Activated CD4-positive, alpha-beta T cell treated with anti-CD3 and anti-CD28 coated beads, Interleukin-2, amount 10 ng/mL, durations not matched to agents 24 days and 14 days (primary cell): ENCODE measurements at regions not wholly inside any gene's neighbourhood (a gene's known extent, or its start where the extent isn't known, plus 50 kb on each side); places are given as distances from the start of the nearest gene placed in this dataset.

Experiments
- DNase-seq: peaks from one replicate; pipeline ENCODE4 v3.0.0; 2022
- H3K27ac Mint-ChIP-seq: one replicate; pipeline ENCODE4 v1.8.0; 2022; ENCODE audit warnings: mild to moderate bottlenecking, mixed read lengths
- H3K27me3 Mint-ChIP-seq: one replicate; pipeline ENCODE4 v1.8.0; 2022; ENCODE audit warnings: mixed read lengths
- H3K36me3 Mint-ChIP-seq: one replicate; pipeline ENCODE4 v1.8.0; 2022; ENCODE audit warnings: low read depth, mild to moderate bottlenecking, mixed read lengths
- H3K4me1 Mint-ChIP-seq: one replicate; pipeline ENCODE4 v1.8.0; 2021; ENCODE audit warnings: mixed read lengths
- H3K4me3 Mint-ChIP-seq: one replicate; pipeline ENCODE4 v1.8.0; 2022; ENCODE audit warnings: mild to moderate bottlenecking, moderate library complexity, mixed read lengths
- H3K9me3 Mint-ChIP-seq: one replicate; pipeline ENCODE4 v1.8.0; 2021; ENCODE audit warnings: mixed read lengths
- intact Hi-C: fragments of 100-400 bp; cut with micrococcal nuclease; formaldehyde crosslinking; loops from one replicate; pipeline ENCODE4 v1.15.1; 2023

GRCh38 chr20:23152308-23152892, 66.3 kb upstream of the CD93 start:
- DNase-seq, result no peak
- no peak overlapping the region for H3K4me3 Mint-ChIP-seq
- no peaks in the 10 kb centered on the region for H3K9me3 Mint-ChIP-seq
- H3K36me3 Mint-ChIP-seq, result no peaks in the 10 kb centered on the region
- no peak overlapping the region for H3K27ac Mint-ChIP-seq
- peaks cover 2% of the 10 kb centered on the region for H3K27me3 Mint-ChIP-seq
- H3K4me1 Mint-ChIP-seq, result peaks cover 42% of the 10 kb centered on the region
- intact Hi-C loops, result no loop called here

GRCh38 chr20:23151885-23152284, 65.8 kb upstream of the CD93 start:
- peaks cover 2% of the 10 kb centered on the region for H3K27me3 Mint-ChIP-seq
- intact Hi-C loops, result no loop called here
- H3K4me1 Mint-ChIP-seq, result peaks cover 47% of the 10 kb centered on the region
- no peak overlapping the region for H3K27ac Mint-ChIP-seq
- H3K36me3 Mint-ChIP-seq, result no peaks in the 10 kb centered on the region
- no peak for DNase-seq
- H3K4me3 Mint-ChIP-seq, result no peak overlapping the region
- H3K9me3 Mint-ChIP-seq, result no peaks in the 10 kb centered on the region

- Mint-ChIP-seq H3K27ac (no peak overlapping the region), H3K4me3 (no peak overlapping the region), H3K27me3 (peaks cover 2% of the 10 kb centered on the region), H3K4me1 (peaks cover 50% of the 10 kb centered on the region), H3K36me3 (no peaks in the 10 kb centered on the region), H3K9me3 (no peaks in the 10 kb centered on the region)
- intact Hi-C loops, result no loop called here
- no peak for DNase-seq
Observed at GRCh38 chr20:23151008-23151703, 65.0 kb upstream of the CD93 start.

GRCh38 chr20:23150304-23151007, 64.3 kb upstream of the CD93 start:
- Mint-ChIP-seq H3K27ac (no peak overlapping the region), H3K4me3 (no peak overlapping the region), H3K4me1 (peaks cover 51% of the 10 kb centered on the region), H3K36me3 (no peaks in the 10 kb centered on the region), H3K9me3 (no peaks in the 10 kb centered on the region), H3K27me3 (peaks cover 2% of the 10 kb centered on the region)
- no peak for DNase-seq
- intact Hi-C loops, result no loop called here

GRCh38 chr20:23149623-23150279, 63.6 kb upstream of the CD93 start:
- intact Hi-C loops, result loop anchor here (2.0 to 10.0 kb wide), 2 partner anchors 63 to 255 kb away; partner anchors contain the start of gene CD93
- DNase-seq, result no peak
- H3K27ac Mint-ChIP-seq, result peak overlapping the region; percentile 41
- peaks cover 53% of the 10 kb centered on the region for H3K4me1 Mint-ChIP-seq
- H3K4me3 Mint-ChIP-seq, result no peak overlapping the region
- peaks cover 6% of the 10 kb centered on the region for H3K27me3 Mint-ChIP-seq
- H3K36me3 Mint-ChIP-seq, result no peaks in the 10 kb centered on the region
- H3K9me3 Mint-ChIP-seq, result no peaks in the 10 kb centered on the region

GRCh38 chr20:23148731-23149570, 62.8 kb upstream of the CD93 start:
- intact Hi-C loops, result loop anchor here (2.0 to 10.0 kb wide), 2 partner anchors 62 to 256 kb away; partner anchors contain the start of gene CD93
- H3K4me1 Mint-ChIP-seq, result peaks cover 57% of the 10 kb centered on the region
- H3K36me3 Mint-ChIP-seq, result no peaks in the 10 kb centered on the region
- DNase-seq, result no peak
- no peaks in the 10 kb centered on the region for H3K9me3 Mint-ChIP-seq
- H3K27ac Mint-ChIP-seq, result peak overlapping the region; percentile 94
- H3K27me3 Mint-ChIP-seq, result peaks cover 4% of the 10 kb centered on the region
- H3K4me3 Mint-ChIP-seq, result no peak overlapping the region

GRCh38 chr20:23147964-23148730, 62.0 kb upstream of the CD93 start:
- Mint-ChIP-seq H3K27me3 (peaks cover 4% of the 10 kb centered on the region), H3K4me1 (peaks cover 63% of the 10 kb centered on the region), H3K36me3 (no peaks in the 10 kb centered on the region), H3K27ac (peak overlapping the region; percentile 94), H3K9me3 (no peaks in the 10 kb centered on the region), H3K4me3 (peak overlapping the region; percentile 57)
- intact Hi-C loops, result loop anchor here (2.0 to 10.0 kb wide), 2 partner anchors 61 to 257 kb away; partner anchors contain the start of gene CD93
- DNase-seq, result peak; percentile 79

- intact Hi-C loops, result loop anchor here (10.0 kb wide), 1 partner anchor 257 kb away; no protein-coding TSS in a partner anchor
- Mint-ChIP-seq H3K27me3 (peaks cover 4% of the 10 kb centered on the region), H3K4me1 (peaks cover 69% of the 10 kb centered on the region), H3K4me3 (peak overlapping the region; percentile 57), H3K36me3 (no peaks in the 10 kb centered on the region), H3K9me3 (no peaks in the 10 kb centered on the region), H3K27ac (peak overlapping the region; percentile 94)
- DNase-seq, result no peak
Observed at GRCh38 chr20:23147647-23147963, 61.5 kb upstream of the CD93 start.

- no peaks in the 10 kb centered on the region for H3K9me3 Mint-ChIP-seq
- peak overlapping the region; percentile 94 for H3K27ac Mint-ChIP-seq
- intact Hi-C loops, result loop anchor here (10.0 kb wide), 1 partner anchor 258 kb away; no protein-coding TSS in a partner anchor
- H3K27me3 Mint-ChIP-seq, result peaks cover 4% of the 10 kb centered on the region
- H3K4me1 Mint-ChIP-seq, result peaks cover 70% of the 10 kb centered on the region
- H3K36me3 Mint-ChIP-seq, result no peaks in the 10 kb centered on the region
- no peak overlapping the region for H3K4me3 Mint-ChIP-seq
- DNase-seq, result no peak
Observed at GRCh38 chr20:23146857-23147637, 60.9 kb upstream of the CD93 start.

- no peak overlapping the region for H3K4me3 Mint-ChIP-seq
- H3K27ac Mint-ChIP-seq, result peak overlapping the region; percentile 43
- no peak for DNase-seq
- H3K36me3 Mint-ChIP-seq, result no peaks in the 10 kb centered on the region
- intact Hi-C loops, result loop anchor here (10.0 kb wide), 1 partner anchor 259 kb away; no protein-coding TSS in a partner anchor
- no peaks in the 10 kb centered on the region for H3K9me3 Mint-ChIP-seq
- peaks cover 4% of the 10 kb centered on the region for H3K27me3 Mint-ChIP-seq
- H3K4me1 Mint-ChIP-seq, result peaks cover 75% of the 10 kb centered on the region
Observed at GRCh38 chr20:23146181-23146580, 60.1 kb upstream of the CD93 start.

GRCh38 chr20:23145281-23145700, 59.2 kb upstream of the CD93 start:
- Mint-ChIP-seq H3K27ac (no peak overlapping the region), H3K4me1 (peaks cover 73% of the 10 kb centered on the region), H3K27me3 (peaks cover 4% of the 10 kb centered on the region), H3K36me3 (no peaks in the 10 kb centered on the region), H3K4me3 (no peak overlapping the region), H3K9me3 (no peaks in the 10 kb centered on the region)
- no peak for DNase-seq
- intact Hi-C loops, result loop anchor here (10.0 kb wide), 1 partner anchor 260 kb away; no protein-coding TSS in a partner anchor

GRCh38 chr20:23144856-23145255, 58.7 kb upstream of the CD93 start:
- intact Hi-C loops, result loop anchor here (10.0 kb wide), 1 partner anchor 260 kb away; no protein-coding TSS in a partner anchor
- Mint-ChIP-seq H3K4me1 (peaks cover 71% of the 10 kb centered on the region), H3K27ac (no peak overlapping the region)

More at GRCh38 chr20:23144856-23145255, 58.7 kb upstream of the CD93 start:
- Mint-ChIP-seq H3K4me3 (no peak overlapping the region), H3K36me3 (no peaks in the 10 kb centered on the region), H3K9me3 (no peaks in the 10 kb centered on the region), H3K27me3 (peaks cover 4% of the 10 kb centered on the region)
- no peak for DNase-seq
